Kidney epithelial cell (primary cell): ENCODE measurements at regions not wholly inside any gene's neighbourhood (a gene's known extent, or its start where the extent isn't known, plus 50 kb on each side); places are given as distances from the start of the nearest gene placed in this dataset.

Experiments used
- DNase-seq: peaks from one replicate; pipeline ENCODE4 v3.0.0-alpha.2; 2010; ENCODE audit warnings: low read depth
- H3K27me3 ChIP-seq: 2 replicates; pipeline ENCODE4 v1.6.0; 2011; ENCODE audit warnings: low read length; ENCODE audit not compliant: control insufficient read depth, insufficient read depth
- H3K36me3 ChIP-seq: 2 replicates; pipeline ENCODE4 v1.5.1; 2011; ENCODE audit warnings: low read length; ENCODE audit not compliant: control insufficient read depth, insufficient read depth
- H3K4me3 ChIP-seq: 2 replicates; pipeline ENCODE4 v1.5.1; 2011; ENCODE audit warnings: low read depth, mild to moderate bottlenecking, control low read depth, low read length
- CTCF ChIP-seq: IDR thresholded peaks from 2 replicates; pipeline ENCODE4 v1.5.1; 2011; ENCODE audit warnings: mild to moderate bottlenecking, moderate library complexity, low read length, control low read depth, inconsistent platforms; ENCODE audit not compliant: insufficient read depth, poor library complexity, severe bottlenecking

GRCh38 chr3:16790432-16791400 is 94.0 kb upstream of the PLCL2 start:
- no peak for TF ChIP-seq CTCF
- no peaks in the 10 kb centered on the region for H3K36me3 ChIP-seq
- H3K27me3 ChIP-seq = no peaks in the 10 kb centered on the region
- no peak for DNase-seq
- H3K4me3 ChIP-seq = no peak overlapping the region

GRCh38 chr3:16793321-16793720 is 91.4 kb upstream of the PLCL2 start:
- H3K27me3 ChIP-seq = no peaks in the 10 kb centered on the region
- no peaks in the 10 kb centered on the region for H3K36me3 ChIP-seq
- H3K4me3 ChIP-seq = no peak overlapping the region
- DNase-seq = no peak
- TF ChIP-seq CTCF = no peak

- Histone ChIP-seq H3K4me3 (no peak overlapping the region), H3K27me3 (no peaks in the 10 kb centered on the region), H3K36me3 (no peaks in the 10 kb centered on the region)
- DNase-seq = no peak
- no peak for TF ChIP-seq CTCF
Observed at GRCh38 chr3:16794257-16794656, 90.5 kb upstream of the PLCL2 start.

GRCh38 chr3:16795581-16795980 is 89.2 kb upstream of the PLCL2 start:
- no peak for TF ChIP-seq CTCF
- H3K27me3 ChIP-seq = no peaks in the 10 kb centered on the region
- H3K4me3 ChIP-seq = no peak overlapping the region
- no peak for DNase-seq
- H3K36me3 ChIP-seq = no peaks in the 10 kb centered on the region

GRCh38 chr3:16797831-16798230 is 86.9 kb upstream of the PLCL2 start:
- H3K4me3 ChIP-seq = no peak overlapping the region
- TF ChIP-seq CTCF = no peak
- no peak for DNase-seq
- H3K27me3 ChIP-seq = no peaks in the 10 kb centered on the region
- no peaks in the 10 kb centered on the region for H3K36me3 ChIP-seq

GRCh38 chr3:16798738-16799137 is 86.0 kb upstream of the PLCL2 start:
- DNase-seq = no peak
- no peaks in the 10 kb centered on the region for H3K36me3 ChIP-seq
- TF ChIP-seq CTCF = no peak
- no peaks in the 10 kb centered on the region for H3K27me3 ChIP-seq
- H3K4me3 ChIP-seq = no peak overlapping the region
